Nephron progenitor cell (in vitro differentiated cells): ENCODE measurements at regions not wholly inside any gene's neighbourhood (a gene's known extent, or its start where the extent isn't known, plus 50 kb on each side); places are given as distances from the start of the nearest gene placed in this dataset.

Experiments
- DNase-seq: peaks from one replicate; pipeline ENCODE4 v3.0.0; 2021
- H3K27ac Mint-ChIP-seq: 2 replicates; pipeline ENCODE4 v1.8.0; 2021; ENCODE audit warnings: mild to moderate bottlenecking, moderate library complexity, mixed read lengths
- H3K27me3 Mint-ChIP-seq: 2 replicates; pipeline ENCODE4 v1.8.0; 2021; ENCODE audit warnings: mild to moderate bottlenecking, low read depth, mixed read lengths; ENCODE audit not compliant: poor library complexity
- H3K36me3 Mint-ChIP-seq: 2 replicates; pipeline ENCODE4 v1.8.0; 2021; ENCODE audit warnings: low read depth, mixed read lengths
- H3K4me1 Mint-ChIP-seq: 2 replicates; pipeline ENCODE4 v1.8.0; 2021; ENCODE audit warnings: mixed read lengths
- H3K4me3 Mint-ChIP-seq: 2 replicates; pipeline ENCODE4 v1.8.0; 2021; ENCODE audit warnings: mild to moderate bottlenecking, moderate library complexity, mixed read lengths
- H3K9me3 Mint-ChIP-seq: 2 replicates; pipeline ENCODE4 v1.8.0; 2021; ENCODE audit warnings: mild to moderate bottlenecking, moderate library complexity, mixed read lengths
- CTCF ChIP-seq: fragments of 200-600 bp; sonication (generic); IDR thresholded peaks from 2 replicates; pipeline ENCODE4 v1.5.0; 2021; ENCODE audit warnings: antibody characterized with exemption

- H3K27me3 Mint-ChIP-seq: no peaks in the 10 kb centered on the region
- H3K27ac Mint-ChIP-seq: no peak overlapping the region
- H3K9me3 Mint-ChIP-seq: no peaks in the 10 kb centered on the region
- DNase-seq: no peak
- no peaks in the 10 kb centered on the region for H3K36me3 Mint-ChIP-seq
- no peaks in the 10 kb centered on the region for H3K4me1 Mint-ChIP-seq
- no peak overlapping the region for H3K4me3 Mint-ChIP-seq
- no peak for TF ChIP-seq CTCF
Observed at GRCh38 chr6:141594874-141595273, 537.9 kb upstream of the GJE1 start.

GRCh38 chr6:141593311-141593710 lies 539.4 kb upstream of the GJE1 start:
- TF ChIP-seq CTCF: no peak
- no peaks in the 10 kb centered on the region for H3K9me3 Mint-ChIP-seq
- no peaks in the 10 kb centered on the region for H3K27me3 Mint-ChIP-seq
- H3K27ac Mint-ChIP-seq: no peak overlapping the region
- H3K4me3 Mint-ChIP-seq: no peak overlapping the region
- DNase-seq: no peak
- no peaks in the 10 kb centered on the region for H3K4me1 Mint-ChIP-seq
- H3K36me3 Mint-ChIP-seq: no peaks in the 10 kb centered on the region

- H3K9me3 Mint-ChIP-seq: no peaks in the 10 kb centered on the region
- no peaks in the 10 kb centered on the region for H3K27me3 Mint-ChIP-seq
- no peaks in the 10 kb centered on the region for H3K36me3 Mint-ChIP-seq
- H3K4me3 Mint-ChIP-seq: no peak overlapping the region
- H3K27ac Mint-ChIP-seq: no peak overlapping the region
- H3K4me1 Mint-ChIP-seq: no peaks in the 10 kb centered on the region
- TF ChIP-seq CTCF: no peak
- no peak for DNase-seq
Observed at GRCh38 chr6:141587482-141588266, 545.1 kb upstream of the GJE1 start.

- no peak for TF ChIP-seq CTCF
- Mint-ChIP-seq H3K27ac (no peak overlapping the region), H3K4me1 (no peaks in the 10 kb centered on the region), H3K4me3 (no peak overlapping the region), H3K9me3 (no peaks in the 10 kb centered on the region), H3K36me3 (no peaks in the 10 kb centered on the region), H3K27me3 (no peaks in the 10 kb centered on the region)
- DNase-seq: no peak
Observed at GRCh38 chr6:141580988-141581552, 551.7 kb upstream of the GJE1 start.

- TF ChIP-seq CTCF: no peak
- H3K36me3 Mint-ChIP-seq: no peaks in the 10 kb centered on the region
- DNase-seq: no peak
- H3K27ac Mint-ChIP-seq: no peak overlapping the region
- no peaks in the 10 kb centered on the region for H3K9me3 Mint-ChIP-seq
- H3K27me3 Mint-ChIP-seq: no peaks in the 10 kb centered on the region
- H3K4me1 Mint-ChIP-seq: no peaks in the 10 kb centered on the region
- H3K4me3 Mint-ChIP-seq: no peak overlapping the region
Observed at GRCh38 chr6:141580131-141580530, 552.6 kb upstream of the GJE1 start.

- Mint-ChIP-seq H3K9me3 (peaks cover 4% of the 10 kb centered on the region), H3K36me3 (no peaks in the 10 kb centered on the region), H3K27ac (no peak overlapping the region), H3K4me3 (no peak overlapping the region), H3K27me3 (no peaks in the 10 kb centered on the region), H3K4me1 (no peaks in the 10 kb centered on the region)
- TF ChIP-seq CTCF: no peak
- no peak for DNase-seq
Observed at GRCh38 chr6:141576751-141577150, 556.0 kb upstream of the GJE1 start.
